Esophagus muscularis mucosa (tissue), 4 donors: ENCODE measurements at regions not wholly inside any gene's neighbourhood (a gene's known extent, or its start where the extent isn't known, plus 50 kb on each side); places are given as distances from the start of the nearest gene placed in this dataset.
"Not testable (repeated sequence)": the region's sequence is repeated elsewhere in the genome, so short reads cannot be mapped to it uniquely, and the experiment has no call there.

Source experiments
- DNase-seq: peaks from one replicate; pipeline ENCODE4 v3.0.0-alpha.2; 2017; ENCODE audit errors: extremely low spot score
- H3K27ac ChIP-seq, 4 donors: fragments of 200-600 bp; sonication (generic); replicated peaks in 1 of 4; 1 replicate in 3 of 4; 2 replicates in 1 of 4; pipeline ENCODE4 v1.5.1; 2016 to 2019; ENCODE audit warnings: mild to moderate bottlenecking in 1 of 4
- H3K27me3 ChIP-seq, 4 donors: fragments of 200-600 bp; sonication (generic); one replicate each; pipeline versions ENCODE4 v1.5.1 to v1.6.0; 2016 to 2019
- H3K36me3 ChIP-seq, 4 donors: fragments of 200-600 bp; sonication (generic); one replicate each; pipeline ENCODE4 v1.5.1; 2016 to 2019
- H3K4me1 ChIP-seq, 4 donors: fragments of 200-600 bp; sonication (generic); one replicate each; pipeline ENCODE4 v1.5.1; 2016 to 2019
- H3K4me3 ChIP-seq, 4 donors: fragments of 200-600 bp; sonication (generic); 1 replicate in 2 of 4; 2 replicates in 2 of 4; pipeline ENCODE4 v1.5.1; 2016 to 2019; ENCODE audit warnings: mild to moderate bottlenecking in 4 of 4, moderate library complexity in 1 of 4
- H3K9me3 ChIP-seq, 4 donors: fragments of 200-600 bp; sonication (generic); 1 replicate in 3 of 4; 2 replicates in 1 of 4; pipeline ENCODE4 v1.5.1; 2016 to 2019
- CTCF ChIP-seq, 3 experiments: fragments of 200-600 bp in 2 of 3; fragments of 450-650 bp in 1 of 3; sonication (generic) in 2 of 3; IDR thresholded peaks; one replicate each; pipeline ENCODE4 v1.5.1; 2017 to 2019; ENCODE audit warnings: antibody characterized with exemption in 3 of 3, mild to moderate bottlenecking in 2 of 3, moderate library complexity in 1 of 3
- EP300 ChIP-seq: sonication (generic); formaldehyde crosslinking; IDR thresholded peaks from one replicate; pipeline ENCODE4 v1.6.1; 2017; ENCODE audit warnings: antibody characterized with exemption
- POLR2A ChIP-seq: fragments of 450-650 bp; IDR thresholded peaks from one replicate; pipeline ENCODE4 v1.6.1; 2017; ENCODE audit warnings: antibody characterized with exemption, moderate library complexity, mild to moderate bottlenecking, low read depth
- POLR2AphosphoS5 ChIP-seq, 2 donors: sonication (generic); formaldehyde crosslinking; IDR thresholded peaks; one replicate each; pipeline ENCODE4 v1.6.1; 2017; ENCODE audit warnings: antibody characterized with exemption in 2 of 2
- WGBS: methylation state at CpG from one replicate; pipeline ENCODE4 v1.1.5; 2018; 5-methylcytosine and 5-hydroxymethylcytosine counted together
- intact Hi-C: fragments of 100-400 bp; cut with DNase I; formaldehyde crosslinking; loops from one replicate; pipeline ENCODE4 v1.15.1; 2023

- 91% methylated on average over 8 of the region's 8 CpGs for WGBS
- Histone ChIP-seq H3K36me3 (no peaks in the 10 kb centered on the region), H3K27ac (no peak overlapping the region), H3K4me3 (no peak overlapping the region), H3K4me1 (no peaks in the 10 kb centered on the region), H3K27me3 (no peaks in the 10 kb centered on the region), H3K9me3 (peaks cover 0 to 7% (median 0%) of the 10 kb centered on the region in 4 donors)
- DNase-seq: no peak
- intact Hi-C loops: no loop called here
- TF ChIP-seq CTCF (IDR thresholded peaks at IDR 0.05) (no peak), POLR2AphosphoS5 (IDR thresholded peaks at IDR 0.05) (no peak), POLR2A (no peak), EP300 (no peak)
These were observed 548.2 kb upstream of the PFKP start for GRCh38 chr10:2519139-2519538.

- Histone ChIP-seq H3K9me3 (no peaks in the 10 kb centered on the region), H3K4me3 (no peak overlapping the region), H3K27ac (no peak overlapping the region), H3K27me3 (no peaks in the 10 kb centered on the region), H3K4me1 (no peaks in the 10 kb centered on the region), H3K36me3 (no peaks in the 10 kb centered on the region)
- no peak for DNase-seq
- intact Hi-C loops: no loop called here
- 63% methylated on average over 2 of the region's 4 CpGs for WGBS
- no peak for TF ChIP-seq POLR2AphosphoS5 (IDR thresholded peaks at IDR 0.05)
- TF ChIP-seq CTCF (IDR thresholded peaks at IDR 0.05): no peak
These were observed 558.2 kb upstream of the PFKP start for GRCh38 chr10:2509081-2509531.

GRCh38 chr10:2501366-2501940 lies 565.9 kb upstream of the PFKP start:
- H3K27ac ChIP-seq, H3K4me3 ChIP-seq, H3K9me3 ChIP-seq, H3K36me3 ChIP-seq, H3K27me3 ChIP-seq, DNase-seq, H3K4me1 ChIP-seq, intact Hi-C loops: not testable (repeated sequence)
- WGBS: 49% methylated on average over 58 of the region's 58 CpGs

- Histone ChIP-seq H3K27ac (no peak overlapping the region), H3K36me3 (no peaks in the 10 kb centered on the region), H3K27me3 (peaks cover 0 to 9% (median 0%) of the 10 kb centered on the region in 4 donors), H3K4me1 (no peaks in the 10 kb centered on the region), H3K4me3 (no peak overlapping the region), H3K9me3 (no peaks in the 10 kb centered on the region)
- TF ChIP-seq CTCF (IDR thresholded peaks at IDR 0.05) (no peak), POLR2AphosphoS5 (IDR thresholded peaks at IDR 0.05) (no peak), POLR2A (no peak), EP300 (no peak)
- no peak for DNase-seq
- intact Hi-C loops: no loop called here
- 73% methylated on average over 6 of the region's 6 CpGs for WGBS
These were observed 572.9 kb upstream of the PFKP start for GRCh38 chr10:2494399-2494798.

GRCh38 chr10:2488446-2489005 lies 578.8 kb upstream of the PFKP start:
- DNase-seq: no peak
- Histone ChIP-seq H3K4me1 (no peaks in the 10 kb centered on the region), H3K27me3 (peaks cover 0 to 6% (median 0%) of the 10 kb centered on the region in 4 donors), H3K9me3 (no peaks in the 10 kb centered on the region), H3K27ac (no peak overlapping the region), H3K36me3 (no peaks in the 10 kb centered on the region), H3K4me3 (no peak overlapping the region)
- TF ChIP-seq EP300: no peak
- no peak for TF ChIP-seq POLR2A
- no peak for TF ChIP-seq CTCF (IDR thresholded peaks at IDR 0.05)
- no peak for TF ChIP-seq POLR2AphosphoS5 (IDR thresholded peaks at IDR 0.05)
- 76% methylated on average over 10 of the region's 10 CpGs for WGBS
- intact Hi-C loops: no loop called here
